ENCODE measurements at regions not wholly inside any gene's neighbourhood (a gene's known extent, or its start where the extent isn't known, plus 50 kb on each side); places are given as distances from the start of the nearest gene placed in this dataset.

GRCh38 chr13:53240401-53241025 is 211.9 kb downstream of the OLFM4 start:
- Histone ChIP-seq H3K4me3 (ENCODE audit: low read length) (no peak overlapping the region), H3K36me3 (ENCODE audit: insufficient read depth, low read length) (no peaks in the 10 kb centered on the region), H3K27ac (ENCODE audit: low read depth, low read length) (no peak overlapping the region), H3K27me3 (ENCODE audit: insufficient read depth, low read length) (no peaks in the 10 kb centered on the region), H3K9me3 (ENCODE audit: insufficient read depth, low read depth, low read length) (no peaks in the 10 kb centered on the region), H3K9ac (ENCODE audit: low read depth, low read length) (no peak overlapping the region), H3K4me1 (ENCODE audit: insufficient read depth, low read length) (peaks cover 20% of the 10 kb centered on the region; the same call in 1 of the 2 replicates)
- WGBS = 82% methylated on average over 14 of the region's 14 CpGs

- H3K9ac ChIP-seq (ENCODE audit: low read depth, low read length) = no peak overlapping the region
- H3K4me3 ChIP-seq (ENCODE audit: low read length) = no peak overlapping the region
- no peaks in the 10 kb centered on the region for H3K9me3 ChIP-seq (ENCODE audit: insufficient read depth, low read depth, low read length)
- peaks cover 20% of the 10 kb centered on the region; the same call in 1 of the 2 replicates for H3K4me1 ChIP-seq (ENCODE audit: insufficient read depth, low read length)
- H3K36me3 ChIP-seq (ENCODE audit: insufficient read depth, low read length) = no peaks in the 10 kb centered on the region
- 80% methylated on average over 5 of the region's 5 CpGs for WGBS
- H3K27me3 ChIP-seq (ENCODE audit: insufficient read depth, low read length) = no peaks in the 10 kb centered on the region
- H3K27ac ChIP-seq (ENCODE audit: low read depth, low read length) = no peak overlapping the region
Measured at GRCh38 chr13:53241891-53242348, 213.3 kb downstream of the OLFM4 start.

GRCh38 chr13:53249236-53249635 is 220.6 kb downstream of the OLFM4 start:
- Histone ChIP-seq H3K4me1 (ENCODE audit: insufficient read depth, low read length) (no peaks in the 10 kb centered on the region), H3K4me3 (ENCODE audit: low read length) (no peak overlapping the region), H3K9ac (ENCODE audit: low read depth, low read length) (no peak overlapping the region), H3K27me3 (ENCODE audit: insufficient read depth, low read length) (no peaks in the 10 kb centered on the region), H3K9me3 (ENCODE audit: insufficient read depth, low read depth, low read length) (no peaks in the 10 kb centered on the region), H3K36me3 (ENCODE audit: insufficient read depth, low read length) (no peaks in the 10 kb centered on the region), H3K27ac (ENCODE audit: low read depth, low read length) (no peak overlapping the region)
- 63% methylated on average over 1 of the region's 1 CpG for WGBS

- 59% methylated on average over 4 of the region's 6 CpGs for WGBS
- H3K36me3 ChIP-seq (ENCODE audit: insufficient read depth, low read length) = no peaks in the 10 kb centered on the region
Measured at GRCh38 chr13:53250272-53250875, 221.8 kb downstream of the OLFM4 start.

GRCh38 chr13:53250977-53251376 is 222.4 kb downstream of the OLFM4 start:
- Histone ChIP-seq H3K4me3 (ENCODE audit: low read length) (no peak overlapping the region), H3K9me3 (ENCODE audit: insufficient read depth, low read depth, low read length) (no peaks in the 10 kb centered on the region), H3K36me3 (ENCODE audit: insufficient read depth, low read length) (no peaks in the 10 kb centered on the region), H3K9ac (ENCODE audit: low read depth, low read length) (no peak overlapping the region), H3K4me1 (ENCODE audit: insufficient read depth, low read length) (no peaks in the 10 kb centered on the region), H3K27ac (ENCODE audit: low read depth, low read length) (no peak overlapping the region), H3K27me3 (ENCODE audit: insufficient read depth, low read length) (no peaks in the 10 kb centered on the region)
- WGBS = 100% methylated on average over 1 of the region's 1 CpG

More at GRCh38 chr13:53250272-53250875, 221.8 kb downstream of the OLFM4 start:
- Histone ChIP-seq H3K4me1 (ENCODE audit: insufficient read depth, low read length) (no peaks in the 10 kb centered on the region), H3K4me3 (ENCODE audit: low read length) (no peak overlapping the region), H3K9me3 (ENCODE audit: insufficient read depth, low read depth, low read length) (no peaks in the 10 kb centered on the region), H3K27me3 (ENCODE audit: insufficient read depth, low read length) (no peaks in the 10 kb centered on the region), H3K9ac (ENCODE audit: low read depth, low read length) (no peak overlapping the region), H3K27ac (ENCODE audit: low read depth, low read length) (no peak overlapping the region)

- 19% methylated on average over 2 of the region's 4 CpGs for WGBS
- no peak overlapping the region for H3K27ac ChIP-seq (ENCODE audit: low read depth, low read length)
- H3K36me3 ChIP-seq (ENCODE audit: insufficient read depth, low read length) = no peaks in the 10 kb centered on the region
- no peak overlapping the region for H3K4me3 ChIP-seq (ENCODE audit: low read length)
- H3K4me1 ChIP-seq (ENCODE audit: insufficient read depth, low read length) = no peaks in the 10 kb centered on the region
- no peak overlapping the region for H3K9ac ChIP-seq (ENCODE audit: low read depth, low read length)
- no peaks in the 10 kb centered on the region for H3K9me3 ChIP-seq (ENCODE audit: insufficient read depth, low read depth, low read length)
- no peaks in the 10 kb centered on the region for H3K27me3 ChIP-seq (ENCODE audit: insufficient read depth, low read length)
Measured at GRCh38 chr13:53254500-53254899, 225.9 kb downstream of the OLFM4 start.

GRCh38 chr13:53255795-53256194 is 227.2 kb downstream of the OLFM4 start:
- WGBS = 95% methylated on average over 5 of the region's 5 CpGs
- no peak overlapping the region for H3K27ac ChIP-seq (ENCODE audit: low read depth, low read length)
- H3K9me3 ChIP-seq (ENCODE audit: insufficient read depth, low read depth, low read length) = no peaks in the 10 kb centered on the region
- H3K4me1 ChIP-seq (ENCODE audit: insufficient read depth, low read length) = no peaks in the 10 kb centered on the region
- H3K27me3 ChIP-seq (ENCODE audit: insufficient read depth, low read length) = no peaks in the 10 kb centered on the region; the same call in 1 of the 2 replicates
- H3K9ac ChIP-seq (ENCODE audit: low read depth, low read length) = no peak overlapping the region
- H3K36me3 ChIP-seq (ENCODE audit: insufficient read depth, low read length) = no peaks in the 10 kb centered on the region
- no peak overlapping the region for H3K4me3 ChIP-seq (ENCODE audit: low read length)

- H3K4me1 ChIP-seq (ENCODE audit: insufficient read depth, low read length) = no peaks in the 10 kb centered on the region
- no peak overlapping the region for H3K27ac ChIP-seq (ENCODE audit: low read depth, low read length)
- no peak overlapping the region for H3K4me3 ChIP-seq (ENCODE audit: low read length)
- H3K36me3 ChIP-seq (ENCODE audit: insufficient read depth, low read length) = no peaks in the 10 kb centered on the region
- H3K9ac ChIP-seq (ENCODE audit: low read depth, low read length) = no peak overlapping the region
- WGBS = 87% methylated on average over 5 of the region's 8 CpGs
- peaks cover 3% of the 10 kb centered on the region; the same call in 1 of the 2 replicates for H3K27me3 ChIP-seq (ENCODE audit: insufficient read depth, low read length)
- no peaks in the 10 kb centered on the region for H3K9me3 ChIP-seq (ENCODE audit: insufficient read depth, low read depth, low read length)
Measured at GRCh38 chr13:53260594-53260993, 232.0 kb downstream of the OLFM4 start.

GRCh38 chr13:53264751-53265385 is 236.3 kb downstream of the OLFM4 start:
- H3K27ac ChIP-seq (ENCODE audit: low read depth, low read length) = no peak overlapping the region
- H3K4me3 ChIP-seq (ENCODE audit: low read length) = no peak overlapping the region
- no peaks in the 10 kb centered on the region for H3K36me3 ChIP-seq (ENCODE audit: insufficient read depth, low read length)
- H3K27me3 ChIP-seq (ENCODE audit: insufficient read depth, low read length) = peaks cover 22% of the 10 kb centered on the region
- peaks cover 2% of the 10 kb centered on the region; the same call in 1 of the 2 replicates for H3K4me1 ChIP-seq (ENCODE audit: insufficient read depth, low read length)
- H3K9ac ChIP-seq (ENCODE audit: low read depth, low read length) = no peak overlapping the region
- no peaks in the 10 kb centered on the region for H3K9me3 ChIP-seq (ENCODE audit: insufficient read depth, low read depth, low read length)

- 98% methylated on average over 2 of the region's 4 CpGs for WGBS
- H3K9me3 ChIP-seq (ENCODE audit: insufficient read depth, low read depth, low read length) = no peaks in the 10 kb centered on the region
- H3K27me3 ChIP-seq (ENCODE audit: insufficient read depth, low read length) = peaks cover 37% of the 10 kb centered on the region
- peaks cover 4% of the 10 kb centered on the region; the same call in 1 of the 2 replicates for H3K4me1 ChIP-seq (ENCODE audit: insufficient read depth, low read length)
- no peaks in the 10 kb centered on the region for H3K36me3 ChIP-seq (ENCODE audit: insufficient read depth, low read length)
- H3K27ac ChIP-seq (ENCODE audit: low read depth, low read length) = no peak overlapping the region
- no peak overlapping the region for H3K9ac ChIP-seq (ENCODE audit: low read depth, low read length)
- H3K4me3 ChIP-seq (ENCODE audit: low read length) = no peak overlapping the region
Measured at GRCh38 chr13:53266757-53267156, 238.1 kb downstream of the OLFM4 start.

- WGBS = 80% methylated on average over 6 of the region's 6 CpGs
Measured at GRCh38 chr13:53269634-53270033, 241.0 kb downstream of the OLFM4 start.

More at GRCh38 chr13:53269634-53270033, 241.0 kb downstream of the OLFM4 start:
- Histone ChIP-seq H3K4me3 (ENCODE audit: low read length) (no peak overlapping the region), H3K9me3 (ENCODE audit: insufficient read depth, low read depth, low read length) (no peaks in the 10 kb centered on the region), H3K36me3 (ENCODE audit: insufficient read depth, low read length) (no peaks in the 10 kb centered on the region), H3K4me1 (ENCODE audit: insufficient read depth, low read length) (peaks cover 4% of the 10 kb centered on the region; the same call in 1 of the 2 replicates), H3K27ac (ENCODE audit: low read depth, low read length) (no peak overlapping the region), H3K27me3 (ENCODE audit: insufficient read depth, low read length) (peaks cover 66% of the 10 kb centered on the region), H3K9ac (ENCODE audit: low read depth, low read length) (no peak overlapping the region)

Measured in HUES64 (cell line).